SH-SY5Y (cell line): ENCODE measurements at regions not wholly inside any gene's neighbourhood (a gene's known extent, or its start where the extent isn't known, plus 50 kb on each side); places are given as distances from the start of the nearest gene placed in this dataset.

Source experiments
- GATA2 ChIP-seq: IDR thresholded peaks from 2 replicates; pipeline ENCODE4 v1.6.1; 2011; ENCODE audit warnings: mild to moderate bottlenecking, low read depth, low read length
- GATA3 ChIP-seq: IDR thresholded peaks from 2 replicates; pipeline ENCODE4 v1.6.1; 2011; ENCODE audit warnings: low read depth, mild to moderate bottlenecking, low read length, moderate library complexity

DNA sequence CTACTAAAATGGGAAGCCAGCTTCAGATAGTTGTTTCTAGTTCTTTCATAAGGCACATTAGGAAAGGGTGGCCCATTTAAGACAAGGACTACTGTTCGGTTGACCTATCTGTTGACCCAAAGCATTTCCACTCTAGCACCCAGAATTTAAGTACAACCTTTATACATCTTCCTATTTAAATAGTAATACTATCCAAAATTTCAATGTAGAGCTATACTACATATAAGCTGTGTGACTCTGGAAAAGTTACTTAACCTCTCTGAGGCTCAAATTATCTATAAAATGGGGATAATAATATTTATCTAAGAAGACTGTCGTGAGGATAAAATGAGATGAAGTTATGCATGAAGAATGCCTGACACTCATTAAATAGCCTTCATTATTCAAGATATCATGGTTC, 82.0 kb upstream of the TMEM164 start:
- no peak for TF ChIP-seq GATA2
- no peak for TF ChIP-seq GATA3
